Stimulated activated CD4-positive, alpha-beta T cell treated with anti-CD3 and anti-CD28 coated beads, Interleukin-1b, Interleukin-23, amount 100 ng/mL, for 1 hour (primary cell): ENCODE measurements at regions not wholly inside any gene's neighbourhood (a gene's known extent, or its start where the extent isn't known, plus 50 kb on each side); places are given as distances from the start of the nearest gene placed in this dataset.
"Not testable (repeated sequence)": the region's sequence is repeated elsewhere in the genome, so short reads cannot be mapped to it uniquely, and the experiment has no call there.

Experiments
- DNase-seq, 2 donors: peaks; one replicate each; pipeline ENCODE4 v3.0.0-alpha.2; 2020; ENCODE audit warnings: low read depth in 2 of 2

GRCh38 chr20:4469910-4470309 lies 216.3 kb upstream of the PRNP start:
- DNase-seq: no peak

DNA sequence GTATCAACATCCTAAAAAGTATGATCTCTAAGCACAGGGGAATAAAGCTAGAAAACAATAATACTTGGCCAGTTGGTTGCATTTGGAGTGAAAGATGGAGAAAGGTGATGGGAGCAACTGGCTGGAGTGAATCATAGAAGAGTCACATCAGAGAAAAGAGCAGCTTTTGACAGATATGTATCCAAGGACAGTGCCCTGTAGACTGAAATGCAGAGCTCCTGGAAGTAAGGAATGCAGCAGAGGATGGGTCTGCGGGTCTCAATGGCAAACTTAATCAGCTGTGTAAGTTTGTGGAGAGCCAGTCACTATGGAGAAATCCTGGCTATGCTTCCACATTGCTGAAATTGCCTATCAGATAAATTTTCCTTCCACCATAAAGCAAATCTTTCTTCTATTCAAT lies 218.1 kb upstream of the PRNP start:
- DNase-seq: no peak

DNA sequence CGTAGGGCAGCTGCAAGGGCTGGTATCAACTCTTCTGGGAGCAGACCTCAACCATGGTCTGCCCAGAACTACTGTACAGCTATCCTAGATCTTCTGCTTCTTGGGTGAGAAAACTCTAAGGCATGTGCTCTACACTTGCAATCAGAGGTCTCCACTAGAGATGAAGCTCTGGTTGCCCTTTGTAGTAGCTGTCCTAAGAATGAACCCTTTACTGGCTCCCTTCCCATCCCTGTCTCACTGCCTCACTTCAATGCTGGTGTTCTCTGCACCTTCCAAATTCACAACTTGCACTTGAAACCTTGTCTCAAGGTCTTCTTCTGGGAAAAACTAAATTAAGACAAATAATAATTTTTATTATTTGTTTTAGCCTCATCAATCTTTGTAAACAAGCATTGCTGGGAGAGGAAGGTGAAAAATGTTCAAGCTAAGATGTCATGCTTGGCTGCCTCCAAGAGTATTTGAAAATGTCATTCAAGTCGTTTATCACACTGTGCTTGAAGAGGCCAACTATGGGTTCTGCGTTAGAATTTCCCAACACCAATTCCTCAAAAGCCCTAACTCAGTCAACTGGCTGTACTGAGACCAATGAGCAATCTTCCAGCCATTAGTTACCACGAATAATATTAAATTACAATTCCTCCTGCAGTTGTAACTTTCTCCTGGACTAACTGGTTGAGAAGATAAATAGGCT lies 216.9 kb upstream of the ADRA1D start:
- no peak for DNase-seq

DNA sequence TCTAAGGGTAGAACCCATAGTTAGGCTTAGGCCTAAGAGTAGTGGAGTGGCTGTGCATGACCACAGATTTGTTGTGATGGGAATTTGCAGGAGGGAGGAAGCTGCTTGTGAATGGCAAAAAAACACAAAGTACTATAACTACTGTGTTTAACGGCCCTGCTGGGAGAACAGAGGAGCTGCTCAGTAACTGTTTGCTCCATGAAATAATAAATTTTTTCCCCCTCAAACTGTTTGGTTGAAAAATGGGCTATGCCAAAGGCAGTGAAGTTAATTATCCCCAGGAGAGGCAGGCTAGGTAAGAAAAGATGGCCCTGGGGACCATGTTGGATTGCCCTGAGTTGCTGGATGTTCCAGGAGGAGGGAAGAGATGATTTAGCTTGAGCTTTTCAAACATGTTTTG lies 216.1 kb upstream of the ADRA1D start:
- no peak for DNase-seq

- not testable (repeated sequence) for DNase-seq
Measured at GRCh38 chr20:4462801-4463200, 213.7 kb upstream of the ADRA1D start.

DNA sequence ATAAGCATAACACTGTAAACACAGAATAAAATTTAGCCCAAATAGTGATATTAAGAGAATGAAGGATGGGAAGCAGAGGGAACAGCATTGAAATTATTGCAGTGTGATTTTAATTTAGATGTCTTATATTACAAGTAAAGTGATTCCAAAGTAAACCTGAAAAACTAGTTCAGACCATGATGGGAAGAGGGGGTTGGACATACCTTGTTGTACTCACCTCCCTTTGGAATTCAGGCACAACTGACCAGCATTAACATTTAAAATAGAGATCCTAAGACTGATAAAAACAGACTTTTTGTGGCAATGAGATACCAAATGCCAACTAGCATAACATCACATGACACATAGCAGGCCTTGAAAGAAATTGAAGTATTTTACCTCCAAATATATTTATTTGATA lies 210.0 kb upstream of the ADRA1D start:
- DNase-seq: no peak

DNA sequence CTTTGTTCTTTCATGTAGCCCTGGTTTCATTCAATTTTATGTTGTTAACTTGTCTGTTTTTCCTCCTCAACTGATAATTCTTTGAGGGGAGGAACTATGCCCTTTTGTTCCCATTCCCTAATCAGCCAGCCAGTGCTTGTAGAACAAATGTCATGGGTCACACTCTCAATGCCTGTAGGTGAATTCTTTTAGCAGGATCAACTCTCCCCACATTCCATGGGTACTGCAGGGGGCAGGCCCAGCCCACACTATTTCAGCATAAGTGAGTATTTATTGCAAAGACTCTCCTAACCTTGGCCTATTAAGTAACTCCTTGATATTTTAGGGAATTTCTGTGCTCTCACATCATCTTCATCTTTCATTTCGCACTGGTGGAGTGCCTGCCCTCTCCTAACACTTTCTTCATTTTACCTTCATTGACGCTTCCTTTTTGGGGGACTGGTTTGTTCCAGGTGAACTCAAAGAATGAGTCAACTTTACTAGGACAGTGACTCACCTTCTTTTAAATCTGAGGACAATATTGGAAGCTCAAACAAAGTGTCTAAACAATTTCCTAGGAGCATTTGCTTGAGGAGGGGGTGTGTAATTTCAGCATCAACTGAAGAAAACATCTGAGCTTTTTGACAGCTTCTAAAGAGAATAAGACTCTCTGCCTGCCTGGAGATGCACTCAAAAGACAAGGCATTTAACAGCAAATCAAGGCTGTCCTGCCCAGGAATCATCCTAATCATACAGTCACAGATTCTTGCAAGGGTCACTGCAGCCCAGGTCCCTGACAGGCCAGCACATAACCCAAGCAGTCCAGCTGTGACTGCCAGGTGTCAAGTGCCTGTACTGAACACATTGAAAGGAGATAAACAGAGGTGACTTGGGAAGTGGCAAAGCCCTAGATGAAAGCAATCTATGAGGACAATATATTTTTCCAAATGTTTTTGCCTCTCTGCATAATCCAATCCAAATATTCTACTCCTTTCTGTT lies 208.8 kb upstream of the ADRA1D start:
- DNase-seq: no peak

GRCh38 chr20:4455996-4456395 lies 206.9 kb upstream of the ADRA1D start:
- no peak for DNase-seq

- no peak for DNase-seq
Measured at GRCh38 chr20:4455301-4455701, 206.2 kb upstream of the ADRA1D start.

GRCh38 chr20:4454111-4454510 lies 205.0 kb upstream of the ADRA1D start:
- no peak for DNase-seq

GRCh38 chr20:4453359-4453758 lies 204.3 kb upstream of the ADRA1D start:
- DNase-seq: no peak

DNA sequence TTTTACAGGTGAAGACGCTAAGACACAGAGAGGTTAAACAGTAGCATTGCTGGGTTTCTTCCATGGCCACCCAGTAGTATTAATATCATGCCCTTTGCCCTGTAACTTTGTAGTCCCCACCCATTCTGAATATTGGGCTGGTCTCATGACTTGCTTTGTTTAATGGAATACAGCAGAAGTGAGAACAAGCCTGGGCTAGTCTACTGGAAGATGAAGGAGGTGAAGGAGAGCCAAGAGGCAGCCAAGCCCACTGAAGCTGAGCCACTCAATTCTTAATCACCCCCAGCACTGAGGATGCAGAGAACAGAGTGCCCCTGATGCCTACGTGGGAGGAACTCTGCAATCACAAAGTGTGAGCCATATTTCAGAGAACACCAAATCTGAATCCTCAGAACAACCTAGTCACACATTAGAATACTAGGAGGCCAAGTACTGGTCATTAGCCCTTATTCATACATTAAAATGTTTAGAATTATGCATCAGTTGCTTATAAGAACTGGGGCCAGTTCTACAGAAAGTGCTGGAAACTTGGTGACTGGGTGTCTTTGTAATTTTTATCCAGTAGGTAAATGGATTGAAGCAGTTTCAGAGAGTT lies 202.5 kb upstream of the ADRA1D start:
- no peak for DNase-seq

DNA sequence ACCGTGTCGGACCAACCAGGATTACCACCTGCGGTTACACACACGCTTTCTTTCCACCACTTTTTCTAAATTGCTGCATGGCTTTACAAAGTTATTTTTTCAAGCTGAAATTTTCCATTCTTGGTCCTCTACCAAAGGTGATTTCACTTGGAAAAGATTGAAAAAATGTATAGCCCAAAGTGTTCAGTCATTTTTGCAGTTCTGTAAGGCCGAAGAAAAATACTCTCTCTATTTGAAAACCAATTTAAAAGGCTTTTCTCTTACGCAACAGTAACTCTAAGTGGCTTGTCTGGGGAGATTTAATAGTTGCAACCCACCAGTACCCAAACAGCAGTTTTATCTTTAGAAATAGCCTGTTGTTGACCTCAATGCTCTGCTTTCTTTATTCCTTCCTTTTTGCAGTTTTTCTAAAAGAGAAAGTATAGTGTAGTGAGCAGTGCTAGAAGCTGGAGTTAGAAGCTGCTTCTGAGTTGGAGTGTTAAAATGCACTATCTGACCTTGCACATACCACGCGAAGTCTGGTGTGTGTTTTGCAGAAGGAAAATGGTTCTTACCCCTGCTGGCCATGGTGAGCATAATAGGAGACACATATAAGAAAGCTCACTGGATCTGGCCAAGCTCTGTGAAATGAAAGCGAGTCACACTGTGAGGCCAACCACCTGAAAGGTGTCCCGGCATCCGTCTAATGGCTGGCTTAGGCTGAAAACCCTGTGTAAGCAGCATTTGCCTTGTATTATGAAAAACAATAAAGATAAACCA lies 201.0 kb upstream of the ADRA1D start:
- no peak for DNase-seq

- DNase-seq: no peak
Measured at GRCh38 chr20:4445784-4446183, 196.7 kb upstream of the ADRA1D start.

GRCh38 chr20:4445331-4445730 lies 196.2 kb upstream of the ADRA1D start:
- DNase-seq: no peak

- no peak for DNase-seq
Measured at GRCh38 chr20:4444404-4444803, 195.3 kb upstream of the ADRA1D start.

DNA sequence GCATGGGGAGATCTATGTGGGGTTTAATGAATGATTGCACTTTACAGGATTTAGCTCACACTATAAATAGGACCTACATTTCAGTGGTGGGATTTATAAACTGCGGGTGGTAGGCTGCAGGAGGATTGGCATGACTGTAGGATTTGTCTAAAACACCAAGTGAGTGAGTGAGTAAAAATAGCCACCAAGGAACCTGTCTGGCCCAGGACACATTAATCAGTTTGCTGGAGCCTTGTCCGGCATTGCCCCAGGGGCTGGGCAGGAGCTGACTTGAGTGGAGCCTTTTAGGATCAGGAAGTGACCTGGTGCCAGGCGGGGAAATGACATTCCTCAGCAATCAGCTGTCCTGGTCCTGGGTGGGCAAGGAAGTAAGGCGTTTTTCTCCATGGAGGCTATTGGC lies 193.9 kb upstream of the ADRA1D start:
- no peak for DNase-seq

- no peak for DNase-seq
Measured at GRCh38 chr20:4441871-4442270, 192.8 kb upstream of the ADRA1D start.

DNA sequence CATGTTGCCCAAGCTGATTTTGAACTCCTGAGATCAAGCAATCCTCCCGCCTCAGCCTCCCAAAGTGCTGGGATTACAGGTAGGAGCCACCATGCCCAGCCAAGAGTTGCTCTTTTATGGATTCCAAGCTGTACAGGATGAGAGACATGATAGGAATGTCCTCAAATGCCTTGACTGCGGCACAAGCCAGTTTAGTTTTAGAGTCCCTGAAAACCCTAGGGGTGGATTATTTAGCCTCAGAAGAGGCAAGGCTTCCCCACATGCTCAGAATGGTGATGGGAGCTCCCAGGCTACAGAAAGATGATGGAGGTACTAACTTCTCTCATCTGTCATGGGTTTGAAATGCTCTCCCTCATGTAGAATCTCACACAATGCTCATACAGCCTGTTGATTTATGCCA lies 192.1 kb upstream of the ADRA1D start:
- no peak for DNase-seq

DNA sequence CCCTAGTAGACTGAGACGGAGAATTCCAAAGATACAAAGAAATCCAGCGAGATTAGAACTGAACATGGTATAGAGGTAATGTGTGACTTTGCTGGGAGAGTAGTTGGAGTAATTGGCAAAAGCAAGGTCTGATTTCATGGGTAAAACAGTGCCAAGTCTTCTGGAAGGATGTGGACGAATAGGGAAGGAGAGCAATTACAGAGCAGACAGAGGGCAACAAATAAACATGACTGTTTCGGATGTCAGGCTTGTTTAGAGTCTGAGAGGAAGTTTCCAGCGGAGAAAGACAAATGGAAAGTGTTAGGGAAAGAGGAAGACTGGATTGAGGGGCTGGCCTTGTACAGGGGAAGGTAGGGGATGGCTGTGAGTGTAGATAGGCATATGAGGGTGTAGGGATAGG lies 190.4 kb upstream of the ADRA1D start:
- DNase-seq: no peak

GRCh38 chr20:4437131-4437530 lies 188.0 kb upstream of the ADRA1D start:
- no peak for DNase-seq
